ENCODE measurements at regions not wholly inside any gene's neighbourhood (a gene's known extent, or its start where the extent isn't known, plus 50 kb on each side); places are given as distances from the start of the nearest gene placed in this dataset.
A peak's percentile ranks its signal among the peaks of the same experiment; 100 is the strongest.

DNA sequence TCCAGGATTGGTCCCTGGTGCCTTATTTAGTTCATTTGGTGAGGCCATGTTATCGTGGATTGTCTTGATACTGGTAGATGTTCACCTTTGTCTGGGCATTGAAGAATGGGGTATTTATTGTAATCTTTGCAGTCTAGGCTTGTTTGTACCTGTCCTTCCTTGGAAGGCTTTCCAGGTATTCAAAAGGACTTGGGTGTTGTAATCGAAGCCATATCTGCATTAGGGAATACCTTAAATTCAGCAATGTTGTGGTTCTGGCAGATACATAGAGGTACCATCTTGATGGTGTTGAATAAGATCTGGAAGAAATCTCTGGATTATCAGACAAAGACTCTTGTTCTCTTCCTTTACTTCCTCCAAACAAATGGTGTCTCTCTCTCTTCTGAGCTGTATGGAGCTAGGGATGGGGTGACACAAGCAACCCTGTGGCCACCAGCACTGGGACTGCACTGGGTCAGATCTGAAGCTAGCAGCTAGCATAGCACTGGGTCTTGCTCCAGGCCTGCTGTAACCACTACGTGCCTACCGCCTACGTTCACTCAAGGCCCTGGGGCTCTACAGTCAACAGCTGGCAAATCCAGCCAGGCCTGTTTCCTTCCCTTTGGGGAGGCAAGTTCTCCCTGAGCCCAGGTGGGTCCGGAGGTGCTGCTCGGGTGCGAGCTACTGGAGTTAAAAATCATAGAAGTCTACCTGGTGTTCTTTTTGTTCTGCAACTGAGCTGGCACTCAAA, 261.1 kb upstream of the CITED2 start:
- H3K27me3 ChIP-seq (ENCODE audit: low read depth), result no peaks in the 10 kb centered on the region
- DNase-seq (no peak), ATAC-seq (no peak)
- H3K27ac ChIP-seq, result no peak overlapping the region
- peaks cover 4% of the 10 kb centered on the region for H3K4me1 ChIP-seq
- H3K4me3 ChIP-seq, result no peak overlapping the region
- no peaks in the 10 kb centered on the region for H3K36me3 ChIP-seq
- no peaks in the 10 kb centered on the region for H3K9me3 ChIP-seq
- TF ChIP-seq, protein P1, sequence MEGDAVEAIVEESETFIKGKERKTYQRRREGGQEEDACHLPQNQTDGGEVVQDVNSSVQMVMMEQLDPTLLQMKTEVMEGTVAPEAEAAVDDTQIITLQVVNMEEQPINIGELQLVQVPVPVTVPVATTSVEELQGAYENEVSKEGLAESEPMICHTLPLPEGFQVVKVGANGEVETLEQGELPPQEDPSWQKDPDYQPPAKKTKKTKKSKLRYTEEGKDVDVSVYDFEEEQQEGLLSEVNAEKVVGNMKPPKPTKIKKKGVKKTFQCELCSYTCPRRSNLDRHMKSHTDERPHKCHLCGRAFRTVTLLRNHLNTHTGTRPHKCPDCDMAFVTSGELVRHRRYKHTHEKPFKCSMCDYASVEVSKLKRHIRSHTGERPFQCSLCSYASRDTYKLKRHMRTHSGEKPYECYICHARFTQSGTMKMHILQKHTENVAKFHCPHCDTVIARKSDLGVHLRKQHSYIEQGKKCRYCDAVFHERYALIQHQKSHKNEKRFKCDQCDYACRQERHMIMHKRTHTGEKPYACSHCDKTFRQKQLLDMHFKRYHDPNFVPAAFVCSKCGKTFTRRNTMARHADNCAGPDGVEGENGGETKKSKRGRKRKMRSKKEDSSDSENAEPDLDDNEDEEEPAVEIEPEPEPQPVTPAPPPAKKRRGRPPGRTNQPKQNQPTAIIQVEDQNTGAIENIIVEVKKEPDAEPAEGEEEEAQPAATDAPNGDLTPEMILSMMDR (IDR thresholded peaks at IDR 0.05), result no peak
- intact Hi-C loops (cut with DNase I), result no loop called here

- no peak for ATAC-seq
- Histone ChIP-seq H3K27me3 (ENCODE audit: low read depth) (no peaks in the 10 kb centered on the region), H3K36me3 (no peaks in the 10 kb centered on the region), H3K27ac (no peak overlapping the region), H3K4me3 (no peak overlapping the region), H3K9me3 (no peaks in the 10 kb centered on the region), H3K4me1 (no peaks in the 10 kb centered on the region)
- no peak for DNase-seq
- TF ChIP-seq, protein P1 (IDR thresholded peaks at IDR 0.05), result no peak
- intact Hi-C loops (cut with DNase I), result no loop called here
Observed at GRCh38 chr6:139632840-139633239, 258.4 kb upstream of the CITED2 start.

DNA sequence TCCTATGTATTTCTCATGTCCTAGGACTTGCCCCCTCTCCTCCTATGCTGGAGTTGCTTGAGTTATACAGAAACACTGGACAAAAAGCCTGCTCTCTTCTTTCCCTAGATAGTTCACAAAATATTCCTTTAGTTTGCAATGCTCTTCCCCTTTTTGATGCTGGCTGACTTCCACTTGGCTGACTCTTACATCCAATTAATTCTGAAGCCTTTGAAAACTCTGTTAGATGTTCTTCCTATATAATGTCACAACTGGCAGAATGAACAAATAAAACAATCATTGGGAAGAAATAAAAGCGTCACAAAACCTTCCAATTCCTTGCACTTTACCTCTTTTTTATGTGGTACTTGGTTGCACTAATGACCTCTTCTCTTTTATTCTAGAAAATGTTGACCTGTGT, 253.8 kb upstream of the CITED2 start:
- no peak for DNase-seq
- intact Hi-C loops (cut with DNase I), result no loop called here
- no peaks in the 10 kb centered on the region for H3K4me1 ChIP-seq
- no peak overlapping the region for H3K4me3 ChIP-seq
- TF ChIP-seq, protein P1 (IDR thresholded peaks at IDR 0.05), result no peak
- H3K27ac ChIP-seq, result no peak overlapping the region
- H3K27me3 ChIP-seq (ENCODE audit: low read depth), result no peaks in the 10 kb centered on the region
- H3K9me3 ChIP-seq, result no peaks in the 10 kb centered on the region
- no peaks in the 10 kb centered on the region for H3K36me3 ChIP-seq
- no peak for ATAC-seq

DNA sequence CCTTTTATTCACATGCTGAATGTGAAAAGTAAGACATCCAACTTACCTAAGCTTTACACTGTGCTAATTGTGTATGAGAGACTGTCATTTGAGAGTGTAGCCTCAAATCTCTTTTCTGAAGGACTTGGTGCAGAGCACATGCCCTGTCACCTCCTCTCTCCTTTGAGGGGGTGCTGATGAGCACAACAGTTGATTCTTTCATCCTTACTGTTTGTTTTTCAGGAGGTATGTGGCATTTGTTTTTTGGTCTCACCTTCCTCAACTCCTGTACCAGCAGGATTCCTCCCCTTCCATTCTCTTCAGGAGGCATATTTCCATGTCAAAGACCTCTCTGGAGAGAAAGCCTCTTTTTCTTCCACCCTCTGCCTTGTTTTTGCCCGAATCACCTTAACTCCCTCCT, 252.6 kb upstream of the CITED2 start:
- no peak overlapping the region for H3K4me3 ChIP-seq
- H3K27me3 ChIP-seq (ENCODE audit: low read depth), result no peaks in the 10 kb centered on the region
- no peaks in the 10 kb centered on the region for H3K4me1 ChIP-seq
- TF ChIP-seq, protein P1 (IDR thresholded peaks at IDR 0.05), result no peak
- peak; percentile 25 to 28 for ATAC-seq
- DNase-seq, result no peak
- no peaks in the 10 kb centered on the region for H3K9me3 ChIP-seq
- no peaks in the 10 kb centered on the region for H3K36me3 ChIP-seq
- intact Hi-C loops (cut with DNase I), result no loop called here
- H3K27ac ChIP-seq, result no peak overlapping the region

GRCh38 chr6:139625998-139626975, 251.8 kb upstream of the CITED2 start:
- Histone ChIP-seq H3K9me3 (no peaks in the 10 kb centered on the region), H3K36me3 (no peaks in the 10 kb centered on the region), H3K27me3 (ENCODE audit: low read depth) (no peaks in the 10 kb centered on the region), H3K4me3 (no peak overlapping the region), H3K27ac (peak overlapping the region; percentile 7), H3K4me1 (no peaks in the 10 kb centered on the region)
- intact Hi-C loops (cut with DNase I), result no loop called here
- DNase-seq (no peak), ATAC-seq (peak; percentile 60 to 71)
- TF ChIP-seq, protein P1 (IDR thresholded peaks at IDR 0.05), result no peak

Measured in lower lobe of right lung (tissue), 2 donors.